Calu3 (cell line): ENCODE measurements at regions not wholly inside any gene's neighbourhood (a gene's known extent, or its start where the extent isn't known, plus 50 kb on each side); places are given as distances from the start of the nearest gene placed in this dataset.

Experiments used
- BruUV-seq: library from RNA; stranded (reverse); fragments of 400-500 nt; replicated peaks from 2 replicates; lab custom pipeline; 2021; lab: Mats Ljungman, UMichigan
- CTCF ChIA-PET: fragments of 300-600 bp; sonication (Branson Sonifier 250); formaldehyde crosslinking; loops from one replicate; lab custom pipeline; 2022; ENCODE audit warnings: antibody characterized with exemption; lab: Charles Lee
- DNase-seq: peaks from one replicate; pipeline ENCODE4 v3.0.0; 2022
- H3K27ac Mint-ChIP-seq: one replicate; pipeline ENCODE4 v1.8.0; 2022; ENCODE audit warnings: mixed read lengths; ENCODE audit not compliant: unreplicated experiment
- H3K27me3 Mint-ChIP-seq: one replicate; pipeline ENCODE4 v1.8.0; 2022; ENCODE audit warnings: mixed read lengths; ENCODE audit not compliant: unreplicated experiment
- H3K36me3 Mint-ChIP-seq: one replicate; pipeline ENCODE4 v1.8.0; 2022; ENCODE audit warnings: mild to moderate bottlenecking, moderate library complexity, mixed read lengths; ENCODE audit not compliant: insufficient read depth, unreplicated experiment
- H3K4me1 Mint-ChIP-seq: one replicate; pipeline ENCODE4 v1.8.0; 2022; ENCODE audit warnings: mild to moderate bottlenecking, low read depth, mixed read lengths; ENCODE audit not compliant: unreplicated experiment
- H3K4me3 Mint-ChIP-seq: one replicate; pipeline ENCODE4 v1.8.0; 2022; ENCODE audit warnings: mild to moderate bottlenecking, low read depth, moderate library complexity, mixed read lengths; ENCODE audit not compliant: unreplicated experiment
- H3K9me3 Mint-ChIP-seq: one replicate; pipeline ENCODE4 v1.8.0; 2022; ENCODE audit warnings: low read depth, mixed read lengths; ENCODE audit not compliant: unreplicated experiment
- CTCF ChIP-seq: fragments of 200-600 bp; IDR thresholded peaks from one replicate; pipeline ENCODE4 v1.8.0; 2022; ENCODE audit warnings: antibody characterized with exemption; ENCODE audit not compliant: unreplicated experiment
- intact Hi-C: fragments of 100-400 bp; cut with micrococcal nuclease; formaldehyde crosslinking; loops from one replicate; pipeline ENCODE4 v1.10.0; 2022; ENCODE audit not compliant: unreplicated experiment

DNA sequence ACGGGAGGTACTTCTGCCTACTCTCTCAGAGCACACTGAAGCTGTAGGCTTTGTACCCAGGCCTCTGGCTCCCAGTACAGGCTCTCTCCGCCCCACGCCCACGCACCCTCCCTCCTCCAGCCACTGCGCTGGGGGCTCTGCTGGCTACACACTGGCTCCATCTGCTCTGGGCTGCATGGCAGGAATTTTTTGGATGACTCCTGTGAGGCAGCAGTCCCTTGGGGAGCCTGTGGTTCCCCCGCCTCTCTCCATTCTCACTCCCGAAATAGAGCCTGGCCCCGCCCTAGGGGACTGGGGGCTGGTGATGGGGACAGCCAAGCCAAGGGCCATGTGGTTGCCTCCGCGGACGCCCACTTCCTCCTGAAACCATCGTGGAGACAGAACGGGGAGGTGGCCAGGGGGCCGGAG is 58.1 kb upstream of the ADRA2C start:
- no peaks in the 10 kb centered on the region for H3K36me3 Mint-ChIP-seq
- CTCF ChIA-PET: no interaction called here
- H3K9me3 Mint-ChIP-seq: no peaks in the 10 kb centered on the region
- no peaks in the 10 kb centered on the region for H3K4me1 Mint-ChIP-seq
- TF ChIP-seq CTCF: no peak
- intact Hi-C loops: no loop called here
- no TSS peak for BruUV-seq
- peaks cover 60% of the 10 kb centered on the region for H3K27me3 Mint-ChIP-seq
- no peak for DNase-seq
- H3K4me3 Mint-ChIP-seq: no peak overlapping the region
- no peak overlapping the region for H3K27ac Mint-ChIP-seq

GRCh38 chr4:3707423-3708102 is 58.6 kb upstream of the ADRA2C start:
- no peaks in the 10 kb centered on the region for H3K9me3 Mint-ChIP-seq
- CTCF ChIA-PET: no interaction called here
- TF ChIP-seq CTCF: no peak
- H3K36me3 Mint-ChIP-seq: no peaks in the 10 kb centered on the region
- intact Hi-C loops: no loop called here
- no TSS peak for BruUV-seq
- no peak overlapping the region for H3K27ac Mint-ChIP-seq
- DNase-seq: no peak
- no peak overlapping the region for H3K4me3 Mint-ChIP-seq
- H3K27me3 Mint-ChIP-seq: peaks cover 66% of the 10 kb centered on the region
- no peaks in the 10 kb centered on the region for H3K4me1 Mint-ChIP-seq

DNA sequence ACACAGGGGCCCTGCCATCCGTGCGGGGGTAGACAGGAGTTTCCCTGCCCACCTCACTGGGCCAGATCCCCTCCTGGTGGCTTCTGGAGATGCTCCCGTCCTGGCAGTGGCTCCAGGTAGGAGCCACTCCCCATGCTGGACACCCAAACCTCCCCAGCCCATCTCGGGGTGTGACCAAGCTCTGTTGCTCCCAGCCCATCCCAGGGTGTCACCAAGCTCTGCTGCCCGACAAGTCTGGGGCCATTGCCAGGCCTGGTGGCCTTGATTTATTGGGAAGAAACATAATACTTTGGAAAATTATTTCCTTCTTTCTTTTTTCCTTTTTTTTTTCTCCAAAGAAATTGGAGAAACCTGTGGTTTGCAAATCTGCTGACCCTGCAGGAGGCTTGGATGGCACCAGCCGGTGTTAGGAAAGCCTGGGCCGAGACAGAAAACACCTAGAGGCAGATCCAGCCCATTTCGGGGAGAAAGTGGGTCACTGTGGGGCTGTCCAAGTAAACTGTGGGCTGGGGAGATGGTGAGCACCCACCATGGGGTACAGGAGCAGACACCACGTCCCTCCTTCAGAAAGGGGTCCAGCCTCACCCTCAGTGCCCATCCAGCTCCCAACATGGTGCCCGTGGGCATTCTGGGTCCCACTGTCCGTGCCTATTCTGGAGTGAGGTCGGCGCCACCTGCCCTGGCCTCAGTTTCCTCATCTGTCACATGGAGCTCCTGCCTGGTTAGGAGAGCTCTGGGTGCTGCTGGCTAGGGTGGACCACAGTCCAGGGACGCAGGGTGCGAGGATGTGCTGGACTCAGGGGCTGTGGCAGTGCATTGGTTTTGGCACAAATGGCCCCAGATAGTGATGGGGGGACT is 59.4 kb upstream of the ADRA2C start:
- no peak overlapping the region for H3K27ac Mint-ChIP-seq

GRCh38 chr4:3706111-3706511 is 60.1 kb upstream of the ADRA2C start:
- Mint-ChIP-seq H3K36me3 (no peaks in the 10 kb centered on the region), H3K27ac (no peak overlapping the region), H3K4me1 (no peaks in the 10 kb centered on the region), H3K4me3 (no peak overlapping the region), H3K9me3 (no peaks in the 10 kb centered on the region), H3K27me3 (peaks cover 74% of the 10 kb centered on the region)
- CTCF ChIA-PET: no interaction called here
- TF ChIP-seq CTCF: no peak
- intact Hi-C loops: no loop called here
- BruUV-seq: no TSS peak
- DNase-seq: no peak

More for the DNA sequence above, 59.4 kb upstream of the ADRA2C start:
- CTCF ChIA-PET: no interaction called here
- Mint-ChIP-seq H3K36me3 (no peaks in the 10 kb centered on the region), H3K4me1 (no peaks in the 10 kb centered on the region), H3K27me3 (peaks cover 74% of the 10 kb centered on the region), H3K9me3 (no peaks in the 10 kb centered on the region), H3K4me3 (no peak overlapping the region)
- DNase-seq: no peak
- no peak for TF ChIP-seq CTCF
- intact Hi-C loops: no loop called here
- no TSS peak for BruUV-seq
